Neural cell (in vitro differentiated cells): ENCODE measurements at regions not wholly inside any gene's neighbourhood (a gene's known extent, or its start where the extent isn't known, plus 50 kb on each side); places are given as distances from the start of the nearest gene placed in this dataset.

ENCODE experiments used
- CTCF ChIP-seq: fragments of 450-650 bp; IDR thresholded peaks from 2 replicates; pipeline ENCODE4 v1.5.1; 2014; ENCODE audit warnings: antibody characterized with exemption, mild to moderate bottlenecking, moderate library complexity; ENCODE audit not compliant: poor library complexity, severe bottlenecking
- EP300 ChIP-seq: fragments of 450-650 bp; conservative IDR thresholded peaks from 2 replicates; pipeline ENCODE4 v1.6.1; 2014; ENCODE audit warnings: antibody characterized with exemption, mild to moderate bottlenecking, moderate library complexity; ENCODE audit not compliant: poor library complexity, severe bottlenecking
- EZH2 ChIP-seq: fragments of 200-600, 300-800 bp; shearing (Covaris generic), sonication (generic); IDR thresholded peaks from 2 replicates; pipeline ENCODE4 v1.6.1; 2014; ENCODE audit warnings: antibody characterized with exemption, low read length, borderline replicate concordance, mild to moderate bottlenecking; ENCODE audit not compliant: insufficient read depth, poor library complexity, severe bottlenecking
- MXI1 ChIP-seq: fragments of 450-650 bp; conservative IDR thresholded peaks from 2 replicates; pipeline ENCODE4 v1.6.1; 2014; ENCODE audit warnings: antibody characterized with exemption, mild to moderate bottlenecking; ENCODE audit not compliant: poor library complexity, severe bottlenecking
- POLR2AphosphoS5 ChIP-seq: IDR thresholded peaks from 2 replicates; pipeline ENCODE4 v1.6.1; 2012
- RAD21 ChIP-seq: fragments of 450-650 bp; conservative IDR thresholded peaks from 2 replicates; pipeline ENCODE4 v1.6.1; 2014; ENCODE audit warnings: antibody characterized with exemption, mild to moderate bottlenecking, moderate library complexity
- REST ChIP-seq: IDR thresholded peaks from 2 replicates; pipeline ENCODE4 v1.6.1; 2012; ENCODE audit warnings: borderline replicate concordance

DNA sequence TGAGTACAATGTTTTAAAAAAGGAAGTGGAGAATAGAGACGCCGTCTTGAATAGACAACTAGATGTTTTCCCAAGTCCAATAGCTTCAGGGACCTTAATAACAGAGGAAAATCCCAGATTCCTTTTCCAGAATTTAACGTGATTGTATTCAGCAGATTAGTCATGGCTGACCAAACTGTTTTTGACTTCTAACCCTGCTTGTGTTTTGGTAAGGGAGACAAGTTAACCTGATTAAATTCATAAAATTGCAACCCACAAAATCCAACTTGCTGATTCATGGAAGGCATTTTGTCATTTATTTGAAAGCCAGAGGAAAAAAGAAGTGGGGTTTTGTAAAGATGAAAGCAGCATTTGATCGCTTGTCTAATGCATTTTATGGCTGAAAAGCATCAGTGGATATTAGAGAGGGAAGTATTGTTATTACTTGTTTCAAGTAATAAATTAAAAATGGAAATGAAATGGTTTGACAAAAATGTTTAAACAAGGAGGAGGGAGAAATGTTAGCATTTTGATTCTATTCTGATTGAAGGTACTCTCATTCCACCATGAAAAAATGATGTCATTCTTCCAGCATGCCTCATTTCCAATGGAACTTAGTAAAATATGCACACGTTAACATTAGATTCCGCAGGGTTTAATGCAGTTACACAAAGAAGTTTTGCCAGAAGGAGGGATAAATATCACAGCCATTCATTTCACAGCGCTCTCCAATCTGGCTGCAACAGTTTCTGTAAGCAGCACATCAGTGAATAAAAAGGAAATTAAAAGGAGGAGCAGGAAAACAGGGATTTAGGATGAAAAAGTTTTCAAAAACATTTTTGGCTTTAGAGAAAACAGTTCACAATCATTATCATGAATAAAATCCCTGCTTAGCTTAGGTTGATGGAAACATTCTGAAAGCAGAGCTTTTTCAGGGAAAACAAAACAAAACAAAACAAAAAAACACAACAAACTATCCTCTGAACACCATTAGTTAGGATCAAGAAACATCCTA lies 314.7 kb downstream of the PRR16 start:
- no peak for TF ChIP-seq CTCF
- TF ChIP-seq RAD21: no peak
- no peak for TF ChIP-seq EZH2
- no peak for TF ChIP-seq MXI1
- TF ChIP-seq POLR2AphosphoS5: no peak
- no peak for TF ChIP-seq REST
- TF ChIP-seq EP300: no peak
